HG02588 (cell line): ENCODE measurements at regions not wholly inside any gene's neighbourhood (a gene's known extent, or its start where the extent isn't known, plus 50 kb on each side); places are given as distances from the start of the nearest gene placed in this dataset.

Experiments
- ATAC-seq: cut with Tn5 transposase; IDR thresholded peaks from one replicate; pipeline ENCODE4 v1.9.1; 2021; ENCODE audit warnings: mild to moderate bottlenecking, moderate library complexity; ENCODE audit not compliant: unreplicated experiment

DNA sequence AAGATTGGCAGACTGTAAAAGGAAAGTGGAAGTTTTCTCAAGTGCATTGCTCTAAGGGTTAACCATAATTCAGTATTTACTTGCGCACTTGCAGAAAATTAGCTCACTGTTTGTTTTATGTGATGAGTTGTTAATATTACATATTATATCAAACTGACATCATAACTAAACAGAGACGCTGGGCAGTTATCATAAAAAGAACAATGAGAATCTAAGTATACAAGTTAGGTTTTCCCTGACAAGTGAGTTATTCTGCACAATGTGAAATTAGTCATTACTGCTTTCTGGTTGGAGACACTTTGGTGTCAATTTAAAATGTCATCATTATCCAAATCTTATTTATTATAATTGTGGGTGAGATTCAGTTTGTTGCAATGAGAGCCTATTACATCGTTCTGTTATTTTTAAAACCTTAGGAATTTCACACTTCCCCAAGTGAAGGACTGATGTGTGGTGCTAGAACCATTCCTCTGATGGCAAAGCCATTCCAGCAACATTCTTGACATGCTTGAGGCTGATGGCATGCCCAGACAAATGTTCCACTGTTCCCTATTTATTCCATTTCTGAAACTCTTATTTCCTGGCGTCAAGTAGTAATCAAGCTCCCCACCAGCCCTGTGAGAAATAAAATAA is 90.1 kb upstream of the FLRT2 start:
- ATAC-seq: no peak

DNA sequence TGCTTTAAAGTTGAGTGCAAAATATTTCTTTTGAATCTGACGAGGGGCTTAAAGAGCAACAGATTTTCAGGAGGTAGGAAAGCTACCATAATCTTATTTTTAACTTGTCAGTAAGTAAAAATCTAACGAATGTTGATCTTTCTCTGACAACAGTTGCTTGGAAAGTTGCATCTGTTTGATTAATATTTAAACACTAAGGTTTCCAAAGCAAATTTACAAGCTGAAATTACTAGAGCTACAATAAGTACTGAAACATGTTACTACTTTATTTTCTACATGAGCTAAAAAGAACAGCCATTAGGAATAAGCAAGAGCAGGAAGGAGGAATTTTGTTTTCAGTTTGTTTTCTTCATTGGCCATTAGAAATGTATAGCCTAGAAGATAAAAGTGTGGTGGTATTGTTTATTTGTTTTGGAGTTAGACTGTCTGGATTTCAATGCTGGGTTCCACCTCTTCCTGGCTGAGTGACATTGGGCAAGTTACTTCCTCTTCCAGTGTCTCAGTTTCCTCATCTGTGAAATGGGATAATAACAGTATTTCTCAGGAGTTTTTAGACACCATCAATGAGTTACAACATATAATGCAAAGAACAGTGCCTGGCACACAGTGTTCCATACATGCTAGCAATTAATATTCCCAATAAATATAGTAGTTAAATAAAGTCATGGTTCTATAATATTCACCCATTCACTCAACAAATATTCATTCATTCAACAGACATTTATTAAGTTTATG is 87.9 kb upstream of the FLRT2 start:
- ATAC-seq: no peak

DNA sequence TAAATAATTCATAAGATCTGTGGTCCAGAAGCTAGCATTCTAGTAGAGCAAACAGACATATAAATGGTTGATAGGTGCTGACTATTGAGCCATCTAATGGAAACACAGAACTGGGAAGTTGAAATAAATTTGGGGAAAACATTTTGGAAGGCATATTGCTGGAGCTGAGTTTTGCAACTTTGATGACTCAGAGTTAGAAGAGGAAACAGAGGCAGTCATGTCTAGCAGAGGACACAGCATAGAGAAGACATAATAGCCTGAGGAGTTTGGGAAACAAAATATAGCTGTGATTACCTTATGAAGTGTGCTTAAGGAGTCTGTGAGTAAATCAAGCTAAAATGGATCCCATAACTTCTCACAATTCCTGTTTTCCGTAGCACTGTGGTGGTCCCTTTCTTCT is 86.9 kb upstream of the FLRT2 start:
- ATAC-seq: no peak

DNA sequence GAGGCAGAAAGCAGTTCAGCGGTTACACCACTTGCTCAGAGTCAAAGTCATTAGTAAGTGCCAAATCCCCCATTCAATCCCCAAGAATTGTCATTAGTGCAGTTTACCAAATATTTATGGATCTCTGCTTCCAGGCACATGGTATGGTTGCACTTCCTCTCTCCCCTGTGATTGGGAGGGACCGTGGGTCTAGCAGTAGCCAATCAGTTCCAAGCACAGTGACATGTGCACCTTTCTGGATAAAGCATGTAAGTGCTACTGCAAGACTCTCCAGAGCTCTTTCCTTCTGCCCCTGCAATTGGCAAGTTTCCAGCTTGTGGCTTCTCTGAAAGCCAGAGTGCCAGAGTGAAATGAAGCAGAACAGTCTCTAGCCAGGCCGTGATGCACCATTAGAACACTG is 85.3 kb upstream of the FLRT2 start:
- no peak for ATAC-seq

DNA sequence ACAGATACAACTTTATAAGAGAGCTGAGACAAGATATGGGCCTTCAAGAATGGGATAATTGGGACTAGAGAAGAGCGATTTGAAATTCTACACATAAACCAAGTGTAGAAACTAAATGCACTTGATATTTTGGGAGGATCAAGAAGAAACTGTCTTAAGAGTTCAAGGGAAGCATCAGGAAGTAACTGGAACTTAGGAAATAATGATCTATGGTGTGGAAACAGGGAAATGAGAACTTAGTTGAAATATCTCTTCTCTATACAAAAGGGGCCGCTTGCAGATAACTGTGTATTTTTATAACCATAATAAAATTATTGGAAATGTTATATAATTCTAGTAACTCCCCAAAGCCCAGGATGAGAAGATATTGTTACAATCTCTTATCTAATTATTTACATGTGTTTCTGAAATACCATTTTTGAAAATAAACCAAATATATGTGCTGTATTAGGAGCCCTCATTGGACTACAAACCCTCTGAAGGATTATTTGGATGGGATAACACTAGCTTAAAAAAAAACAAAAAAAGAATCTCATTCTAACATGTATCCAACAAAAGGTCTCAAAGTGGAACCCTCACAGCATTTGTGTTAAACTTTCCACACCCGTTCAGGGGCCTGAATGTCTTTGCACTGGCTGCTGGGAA is 84.7 kb upstream of the FLRT2 start:
- ATAC-seq: no peak

DNA sequence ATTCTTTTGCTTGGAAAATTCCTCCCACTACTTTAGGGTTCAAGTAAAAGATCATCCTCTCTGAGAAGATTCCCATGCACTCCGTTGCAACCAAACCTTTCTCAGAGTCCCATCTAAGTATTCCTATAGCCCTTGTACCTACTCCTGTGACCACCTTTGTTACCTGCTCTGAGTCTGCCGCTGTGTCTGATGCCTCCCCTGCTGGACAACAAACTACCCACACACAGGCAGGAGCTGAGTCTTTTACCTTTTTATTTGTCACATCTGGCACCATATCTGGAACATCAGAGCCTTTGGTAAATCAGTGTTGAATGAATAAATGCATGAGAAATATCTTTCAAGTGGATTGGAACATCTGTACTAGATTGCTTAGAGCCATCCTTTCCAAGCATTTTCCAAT is 82.1 kb upstream of the FLRT2 start:
- no peak for ATAC-seq

DNA sequence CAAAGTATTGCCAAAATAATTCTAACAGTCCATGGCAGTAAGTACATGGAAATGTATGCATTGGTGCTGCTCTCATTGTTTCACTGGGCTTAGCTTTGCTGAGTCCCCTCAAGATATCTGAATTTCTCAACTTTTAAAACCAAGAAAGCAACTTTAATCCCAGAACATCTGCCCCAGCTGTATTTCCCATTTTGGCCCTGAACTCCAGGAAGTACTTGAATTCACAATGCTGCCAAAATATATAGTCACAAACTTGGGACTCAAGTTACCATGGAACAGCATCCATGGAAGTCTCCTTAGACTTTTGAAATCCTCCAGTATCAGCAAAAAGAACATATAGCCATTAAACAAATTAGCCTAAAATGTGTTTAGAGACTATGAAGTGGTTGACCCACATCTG is 78.5 kb upstream of the FLRT2 start:
- no peak for ATAC-seq

DNA sequence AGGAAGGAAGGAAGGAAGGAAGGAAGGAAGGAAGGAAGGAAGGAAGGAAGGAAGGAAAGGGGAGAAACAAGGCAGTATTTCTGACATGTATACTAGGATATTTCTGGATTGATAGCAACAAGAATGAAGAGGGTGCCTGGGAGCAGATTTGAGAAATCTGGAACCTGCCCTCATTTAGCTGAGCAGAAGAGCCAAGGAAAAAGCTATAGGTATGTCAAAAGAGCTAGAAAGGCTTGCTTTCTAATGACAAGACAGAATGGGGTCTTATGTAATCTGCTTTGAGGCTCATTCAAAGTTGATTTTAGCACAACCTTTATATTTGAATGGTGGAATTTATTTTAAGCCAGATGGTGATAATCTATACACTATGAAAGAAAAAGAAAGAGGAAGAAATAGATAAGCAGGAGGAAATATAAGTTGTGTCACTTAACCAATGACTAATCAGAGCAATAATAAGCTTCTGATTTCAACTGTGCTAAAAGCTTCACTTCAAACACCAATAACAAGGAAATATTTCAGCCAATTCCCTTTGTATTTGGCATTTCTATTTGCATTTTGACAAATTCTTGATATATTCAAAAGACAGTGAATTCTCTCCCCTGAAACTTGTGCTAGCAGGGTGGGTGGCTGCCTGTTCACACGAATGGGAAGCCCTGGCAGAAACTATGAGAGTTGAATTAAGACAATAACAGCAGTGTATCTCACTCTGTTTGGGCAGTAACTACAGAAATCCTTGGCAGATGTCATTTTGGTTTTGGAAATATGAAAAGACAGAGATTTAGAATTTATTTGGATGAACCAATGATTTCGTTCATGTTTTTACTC is 76.3 kb upstream of the FLRT2 start:
- no peak for ATAC-seq

DNA sequence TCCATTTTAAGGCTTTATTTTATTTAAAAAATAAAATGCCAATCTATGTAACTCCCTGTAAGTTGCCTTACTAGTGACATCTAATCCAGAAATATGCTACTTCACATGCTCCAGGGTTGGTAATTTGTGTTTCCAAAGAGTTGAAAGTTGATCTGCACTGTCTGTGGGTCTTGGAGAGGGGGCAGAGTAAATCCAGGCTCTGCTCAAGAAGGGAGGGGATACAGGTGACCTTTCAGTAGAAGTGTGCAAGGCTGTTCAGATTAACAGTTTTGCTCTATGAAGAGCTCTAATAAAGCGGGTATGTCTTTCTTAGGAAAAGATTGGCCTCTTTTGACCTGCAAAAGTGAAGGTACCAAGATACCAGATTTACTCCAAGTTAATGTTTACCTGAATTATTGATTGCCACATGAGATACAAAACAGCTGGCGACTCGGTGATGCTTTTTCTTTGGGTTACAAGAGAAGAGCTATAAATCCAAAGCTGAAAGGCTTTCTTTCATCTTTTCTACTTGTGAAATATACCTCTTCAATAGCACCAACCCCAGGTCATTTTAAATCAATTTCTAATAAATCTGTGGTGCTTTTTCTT is 75.6 kb upstream of the FLRT2 start:
- no peak for ATAC-seq

DNA sequence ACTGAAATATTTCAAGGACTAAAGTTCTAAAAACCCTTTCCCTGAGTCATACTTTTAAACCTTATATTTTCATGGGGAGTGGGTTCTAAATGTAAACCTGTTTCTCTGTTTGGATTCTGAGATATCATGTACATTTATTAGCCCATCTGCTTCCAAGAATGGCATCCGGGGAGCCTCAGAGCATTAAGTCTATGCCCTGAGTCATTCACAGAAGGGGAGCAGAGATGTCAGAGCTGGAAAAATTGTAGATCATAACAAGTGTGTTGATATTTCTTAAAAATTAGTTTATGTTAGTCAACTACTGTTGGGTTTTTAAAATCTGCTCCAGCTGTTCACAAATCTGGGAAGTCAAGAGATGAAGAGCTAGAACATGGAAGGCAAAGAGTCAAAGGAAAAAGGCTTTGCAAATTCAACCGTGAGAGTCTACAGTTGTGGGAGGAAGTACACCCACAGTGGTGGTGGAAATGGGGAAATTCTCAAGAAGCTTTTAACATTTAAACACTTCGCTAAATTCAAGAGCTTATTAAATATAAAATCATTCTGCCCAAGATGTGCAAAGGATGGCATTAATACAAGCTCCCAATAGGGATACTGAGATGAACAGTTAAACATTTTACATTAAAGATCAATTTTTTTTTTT is 70.5 kb upstream of the FLRT2 start:
- no peak for ATAC-seq

DNA sequence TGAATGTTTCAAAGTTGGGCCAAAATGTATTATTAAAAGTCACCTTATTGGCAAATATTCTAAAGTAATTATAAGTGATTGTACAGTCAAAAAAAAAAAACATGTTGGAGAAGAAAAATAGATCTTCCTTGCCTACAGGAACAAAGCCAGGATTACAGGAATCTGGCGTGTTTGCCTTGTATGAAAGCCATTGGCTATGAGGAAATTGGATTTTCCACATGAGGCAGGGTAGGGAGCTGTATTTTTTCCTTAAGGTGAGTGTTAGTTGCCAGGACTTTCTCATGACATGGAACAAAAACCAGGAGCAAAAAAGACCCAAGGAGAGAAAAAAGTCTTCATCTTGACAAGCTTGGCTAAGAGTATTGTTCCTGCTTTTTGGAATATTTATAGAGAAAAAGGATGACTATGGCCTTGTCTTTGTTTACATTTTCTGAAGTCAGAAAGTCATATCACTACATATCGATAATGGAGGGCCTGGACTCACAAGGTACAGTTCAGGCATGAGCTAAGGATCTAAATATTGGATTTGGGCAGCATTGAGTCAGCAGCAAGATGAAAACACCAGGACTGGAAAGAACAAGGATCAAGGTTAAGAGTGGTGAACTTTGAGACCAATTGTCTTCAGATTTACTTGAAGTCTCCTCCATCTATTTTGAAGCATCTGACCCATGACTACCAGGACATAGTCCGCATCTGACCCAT is 68.4 kb upstream of the FLRT2 start:
- ATAC-seq: no peak

DNA sequence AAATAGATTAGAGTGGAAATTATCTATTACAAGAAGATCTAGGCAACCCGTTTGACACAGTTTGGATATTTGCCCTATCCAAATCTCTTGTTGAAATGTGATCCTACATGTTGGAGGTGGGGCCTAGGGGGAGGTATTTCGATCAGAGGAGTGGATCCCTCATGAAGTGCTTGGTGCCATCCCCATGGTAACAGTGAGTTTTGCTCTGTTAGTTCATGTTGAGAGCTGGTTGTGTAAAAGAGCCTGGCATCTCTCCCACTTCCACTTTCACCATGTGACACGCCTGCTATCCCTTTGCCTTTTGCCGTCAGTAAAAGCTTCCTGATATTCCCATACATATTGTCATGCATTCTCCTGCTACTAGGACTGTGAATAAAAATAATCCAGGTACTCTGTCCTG is 66.4 kb upstream of the FLRT2 start:
- no peak for ATAC-seq

DNA sequence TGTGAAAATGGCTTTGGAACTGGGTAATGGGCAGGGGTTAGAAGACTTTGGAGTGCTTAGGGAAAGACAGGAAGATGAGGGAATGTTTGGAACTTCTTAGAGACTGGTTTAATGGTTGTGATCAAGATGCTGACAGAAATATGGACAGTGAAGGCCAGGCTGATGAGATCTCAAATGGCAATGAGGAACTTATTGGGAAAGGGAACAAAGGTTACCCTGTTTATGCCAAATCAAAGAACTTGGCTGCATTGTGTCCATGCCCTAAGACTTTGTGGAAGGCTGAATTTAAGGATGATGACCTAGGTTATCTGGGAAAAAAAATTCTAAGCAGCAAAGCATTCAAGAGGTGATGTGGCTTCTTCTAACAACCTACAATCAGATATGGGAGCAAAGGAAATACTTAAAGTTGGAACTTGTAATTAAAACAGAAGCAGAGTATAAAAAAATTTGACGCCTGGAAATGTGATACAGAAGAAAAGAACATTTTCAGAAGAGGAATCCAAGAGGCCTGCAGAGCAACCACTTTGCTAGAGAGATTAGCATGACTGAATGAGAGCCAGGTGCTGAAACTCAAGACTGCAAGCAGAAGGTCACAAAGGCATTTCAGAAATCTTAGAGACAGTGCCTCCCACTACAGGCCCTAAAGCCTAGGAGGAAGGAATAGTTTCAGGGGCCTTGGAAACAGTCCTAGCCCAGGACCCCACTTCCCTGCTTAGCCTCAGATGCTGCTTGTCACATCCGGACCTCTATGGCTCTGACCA is 65.6 kb upstream of the FLRT2 start:
- no peak for ATAC-seq

DNA sequence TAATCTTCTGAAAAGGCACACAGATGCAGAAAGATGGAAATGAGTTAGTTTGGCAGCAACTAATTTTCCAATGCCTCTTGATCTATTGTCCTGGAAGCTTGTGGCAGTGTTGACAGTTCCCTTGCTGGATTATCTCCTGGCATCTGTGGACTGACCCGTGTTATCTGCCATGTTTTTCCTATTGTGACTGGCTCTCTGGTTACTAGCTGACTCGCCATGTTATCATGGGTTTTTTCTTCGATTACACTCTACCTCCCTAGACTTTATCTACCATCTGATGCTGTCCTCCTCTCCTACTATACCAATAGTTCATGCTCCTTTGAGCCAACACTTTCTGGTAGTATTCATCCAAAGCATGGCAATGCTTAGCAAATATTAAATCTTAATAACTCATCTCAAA is 63.3 kb upstream of the FLRT2 start:
- ATAC-seq: no peak

DNA sequence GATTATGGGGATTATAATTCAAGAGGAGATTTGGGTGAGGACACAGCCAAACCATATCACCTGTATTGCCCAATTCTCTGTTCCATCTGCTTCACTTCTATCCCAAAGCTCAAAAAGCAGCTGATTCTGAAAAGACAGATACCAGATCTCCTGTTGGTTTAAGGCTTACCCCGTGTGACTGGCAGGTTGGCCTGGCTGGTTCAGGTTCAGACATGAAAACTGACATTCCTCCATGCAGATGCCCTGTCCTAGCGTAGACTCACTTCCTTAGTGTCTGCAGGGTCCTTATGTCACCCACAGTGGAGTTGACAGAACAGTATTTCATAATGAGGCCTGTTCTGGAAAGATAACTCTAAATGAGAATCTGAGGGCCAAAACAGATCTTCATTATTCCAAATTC is 61.1 kb upstream of the FLRT2 start:
- no peak for ATAC-seq

DNA sequence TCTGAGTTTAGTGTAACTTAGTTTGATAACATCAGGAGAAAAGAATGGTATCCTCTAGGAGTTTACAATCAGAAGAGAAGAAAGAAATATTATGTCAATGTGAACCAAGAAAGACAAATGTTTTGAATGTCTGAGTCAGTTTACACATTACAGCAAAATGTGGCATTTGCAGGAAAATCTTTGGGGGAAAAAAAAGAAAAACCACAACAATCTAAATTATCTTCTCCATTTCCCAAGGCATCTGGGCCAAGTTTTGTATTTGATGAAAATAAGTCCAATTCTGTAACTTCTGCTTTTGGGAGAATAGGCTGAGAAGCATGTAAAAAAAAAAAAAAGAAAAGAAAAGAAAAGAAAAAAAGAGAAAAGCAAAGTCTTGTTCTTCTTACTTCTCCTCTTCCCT is 58.8 kb upstream of the FLRT2 start:
- ATAC-seq: no peak

DNA sequence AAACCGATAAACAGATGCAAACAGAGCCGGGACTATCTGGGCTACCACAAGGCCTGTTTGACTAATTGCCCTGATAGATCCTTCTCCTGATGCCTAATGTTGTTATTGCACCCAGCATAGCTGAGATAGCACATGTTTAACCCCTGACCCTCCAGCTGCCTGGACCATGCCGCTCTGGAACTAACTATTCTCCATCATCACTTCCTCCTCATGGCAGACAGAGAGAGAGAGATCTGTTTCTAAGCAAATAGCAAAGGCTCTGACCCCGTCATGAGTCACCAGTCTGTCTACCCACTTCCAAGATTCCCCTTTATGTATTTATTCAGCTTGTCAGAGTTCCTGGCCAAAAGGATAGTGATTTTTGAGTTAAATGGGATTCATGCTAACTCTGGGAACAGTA is 58.2 kb upstream of the FLRT2 start:
- no peak for ATAC-seq

DNA sequence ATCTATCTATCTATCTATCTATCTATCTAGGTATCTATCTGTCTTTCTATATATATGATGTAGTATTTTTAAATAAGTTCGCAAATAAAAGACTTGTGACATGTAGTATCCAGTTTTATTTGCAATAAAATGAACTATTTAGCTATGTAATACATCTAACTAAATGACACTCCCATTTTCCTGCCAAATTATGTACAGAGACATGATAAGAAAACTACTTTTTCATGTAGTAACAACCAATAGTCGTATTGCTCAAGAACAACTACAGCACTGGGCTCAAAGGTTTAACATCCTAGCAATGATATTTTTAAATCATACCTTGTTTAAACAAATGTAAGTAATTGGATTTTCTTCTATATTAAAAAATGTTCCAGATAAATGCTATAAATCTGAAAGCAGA is 55.5 kb upstream of the FLRT2 start:
- ATAC-seq: no peak

DNA sequence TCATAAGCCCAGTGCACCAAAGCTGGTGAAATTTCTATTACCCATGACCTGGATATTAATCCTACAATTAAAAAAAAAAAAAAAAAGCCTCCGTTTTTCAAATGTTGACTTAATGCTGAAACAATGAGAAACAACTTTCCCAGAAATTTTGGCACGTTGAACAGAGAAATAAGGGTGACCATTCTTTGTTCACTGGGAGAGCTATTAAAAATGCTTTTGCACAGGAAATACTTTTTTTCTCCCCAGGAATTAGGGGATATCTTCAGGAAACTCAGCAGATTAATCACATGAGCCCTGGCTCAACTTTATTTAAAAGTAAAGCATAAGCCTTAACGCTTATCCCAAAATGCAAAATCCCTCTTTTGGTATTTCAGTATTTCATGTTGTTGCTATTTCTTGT is 54.8 kb upstream of the FLRT2 start:
- no peak for ATAC-seq
